ENCODE measurements at regions not wholly inside any gene's neighbourhood (a gene's known extent, or its start where the extent isn't known, plus 50 kb on each side); places are given as distances from the start of the nearest gene placed in this dataset.

DNA sequence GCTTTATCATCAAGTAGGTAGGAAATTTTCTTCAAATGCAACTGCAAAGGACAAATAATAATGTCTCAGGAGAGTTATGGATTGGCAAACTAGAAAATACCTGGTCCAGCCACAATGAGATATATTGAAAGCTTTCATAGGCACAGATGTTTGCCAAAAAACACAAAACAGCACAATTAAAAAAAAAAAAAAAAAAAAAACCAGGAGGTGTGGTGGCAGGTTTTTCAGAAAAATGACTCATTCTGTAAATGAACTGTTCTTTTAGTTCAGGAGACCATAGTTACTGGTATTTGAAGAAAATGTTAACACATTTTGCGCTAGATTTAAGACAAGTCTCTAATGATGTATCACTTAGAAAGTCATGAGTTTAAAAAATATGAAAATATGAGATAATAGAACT, 55.0 kb upstream of the JCAD start (continued):
- TF ChIP-seq, protein P1, sequence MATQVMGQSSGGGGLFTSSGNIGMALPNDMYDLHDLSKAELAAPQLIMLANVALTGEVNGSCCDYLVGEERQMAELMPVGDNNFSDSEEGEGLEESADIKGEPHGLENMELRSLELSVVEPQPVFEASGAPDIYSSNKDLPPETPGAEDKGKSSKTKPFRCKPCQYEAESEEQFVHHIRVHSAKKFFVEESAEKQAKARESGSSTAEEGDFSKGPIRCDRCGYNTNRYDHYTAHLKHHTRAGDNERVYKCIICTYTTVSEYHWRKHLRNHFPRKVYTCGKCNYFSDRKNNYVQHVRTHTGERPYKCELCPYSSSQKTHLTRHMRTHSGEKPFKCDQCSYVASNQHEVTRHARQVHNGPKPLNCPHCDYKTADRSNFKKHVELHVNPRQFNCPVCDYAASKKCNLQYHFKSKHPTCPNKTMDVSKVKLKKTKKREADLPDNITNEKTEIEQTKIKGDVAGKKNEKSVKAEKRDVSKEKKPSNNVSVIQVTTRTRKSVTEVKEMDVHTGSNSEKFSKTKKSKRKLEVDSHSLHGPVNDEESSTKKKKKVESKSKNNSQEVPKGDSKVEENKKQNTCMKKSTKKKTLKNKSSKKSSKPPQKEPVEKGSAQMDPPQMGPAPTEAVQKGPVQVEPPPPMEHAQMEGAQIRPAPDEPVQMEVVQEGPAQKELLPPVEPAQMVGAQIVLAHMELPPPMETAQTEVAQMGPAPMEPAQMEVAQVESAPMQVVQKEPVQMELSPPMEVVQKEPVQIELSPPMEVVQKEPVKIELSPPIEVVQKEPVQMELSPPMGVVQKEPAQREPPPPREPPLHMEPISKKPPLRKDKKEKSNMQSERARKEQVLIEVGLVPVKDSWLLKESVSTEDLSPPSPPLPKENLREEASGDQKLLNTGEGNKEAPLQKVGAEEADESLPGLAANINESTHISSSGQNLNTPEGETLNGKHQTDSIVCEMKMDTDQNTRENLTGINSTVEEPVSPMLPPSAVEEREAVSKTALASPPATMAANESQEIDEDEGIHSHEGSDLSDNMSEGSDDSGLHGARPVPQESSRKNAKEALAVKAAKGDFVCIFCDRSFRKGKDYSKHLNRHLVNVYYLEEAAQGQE (IDR thresholded peaks at IDR 0.05; ENCODE audit: unreplicated experiment) = no peak
- TF ChIP-seq, protein P2, sequence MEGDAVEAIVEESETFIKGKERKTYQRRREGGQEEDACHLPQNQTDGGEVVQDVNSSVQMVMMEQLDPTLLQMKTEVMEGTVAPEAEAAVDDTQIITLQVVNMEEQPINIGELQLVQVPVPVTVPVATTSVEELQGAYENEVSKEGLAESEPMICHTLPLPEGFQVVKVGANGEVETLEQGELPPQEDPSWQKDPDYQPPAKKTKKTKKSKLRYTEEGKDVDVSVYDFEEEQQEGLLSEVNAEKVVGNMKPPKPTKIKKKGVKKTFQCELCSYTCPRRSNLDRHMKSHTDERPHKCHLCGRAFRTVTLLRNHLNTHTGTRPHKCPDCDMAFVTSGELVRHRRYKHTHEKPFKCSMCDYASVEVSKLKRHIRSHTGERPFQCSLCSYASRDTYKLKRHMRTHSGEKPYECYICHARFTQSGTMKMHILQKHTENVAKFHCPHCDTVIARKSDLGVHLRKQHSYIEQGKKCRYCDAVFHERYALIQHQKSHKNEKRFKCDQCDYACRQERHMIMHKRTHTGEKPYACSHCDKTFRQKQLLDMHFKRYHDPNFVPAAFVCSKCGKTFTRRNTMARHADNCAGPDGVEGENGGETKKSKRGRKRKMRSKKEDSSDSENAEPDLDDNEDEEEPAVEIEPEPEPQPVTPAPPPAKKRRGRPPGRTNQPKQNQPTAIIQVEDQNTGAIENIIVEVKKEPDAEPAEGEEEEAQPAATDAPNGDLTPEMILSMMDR (conservative IDR thresholded peaks at IDR 0.05; ENCODE audit: low read depth in 2 of 2) = no peak
- TF ChIP-seq ZNF114 (CRISPR knock-in tag; IDR thresholded peaks at IDR 0.05) = no peak

DNA sequence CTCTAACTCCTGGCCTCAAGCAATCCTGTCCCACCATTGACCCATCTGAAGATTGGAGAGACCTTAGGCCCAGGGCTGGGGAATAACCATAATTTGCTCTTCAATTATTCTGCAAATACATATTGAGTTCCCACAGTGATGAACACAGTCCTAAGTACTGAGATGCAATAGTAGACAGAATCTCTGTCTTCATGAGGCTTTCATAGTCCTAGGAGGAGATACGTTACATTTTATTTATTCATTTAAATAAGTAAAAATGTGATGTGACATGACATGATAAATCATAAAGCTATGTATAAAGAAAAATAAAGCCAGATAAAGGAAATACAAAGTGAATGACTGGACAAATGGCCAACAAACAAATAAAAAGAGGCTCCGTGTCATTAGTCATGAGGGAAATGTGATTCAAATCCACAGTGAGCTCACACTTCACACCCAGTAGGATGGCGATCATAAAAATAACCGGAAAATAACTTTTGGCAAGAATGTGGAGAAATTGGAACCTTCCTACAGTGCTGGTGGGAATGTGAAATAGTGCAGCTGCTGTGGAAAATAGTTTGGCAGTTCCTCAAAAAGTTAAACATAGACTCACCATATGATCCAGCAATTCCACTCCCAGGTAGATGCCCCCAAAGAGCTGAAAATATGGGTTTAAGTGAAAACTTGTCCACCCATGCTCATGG, 52.1 kb upstream of the JCAD start:
- no peaks in the 10 kb centered on the region for H3K36me3 ChIP-seq (ENCODE audit: insufficient read depth)
- no peak for ATAC-seq
- Mint-ChIP-seq H3K4me3 (no peak overlapping the region), H3K27me3 (ENCODE audit: insufficient read depth, low read depth, poor library complexity) (peaks cover 5% of the 10 kb centered on the region), H3K4me1 (peaks cover 12% of the 10 kb centered on the region; the same call in 2 of the 3 replicates), H3K27ac (no peak overlapping the region), H3K36me3 (ENCODE audit: low read depth) (no peaks in the 10 kb centered on the region), H3K9me3 (no peaks in the 10 kb centered on the region; the same call in 2 of the 3 replicates)
- peaks cover 13% of the 10 kb centered on the region; the same call in 1 of the 2 replicates for H3K9me2 ChIP-seq (ENCODE audit: insufficient read depth)
- peaks cover 8% of the 10 kb centered on the region; the same call in 1 of the 2 replicates for H3K4me1 ChIP-seq (ENCODE audit: insufficient read depth)
- no peaks in the 10 kb centered on the region for H4K20me1 ChIP-seq (replicated peaks; ENCODE audit: insufficient read depth)
- H2AFZ ChIP-seq = no peak overlapping the region
- H3K79me2 ChIP-seq (replicated peaks; ENCODE audit: insufficient read depth) = no peaks in the 10 kb centered on the region
- no peak overlapping the region for H3K4me2 ChIP-seq
- no peak for DNase-seq (ENCODE audit: low spot score)
- no peak overlapping the region for H3K4me3 ChIP-seq
- H3K27ac ChIP-seq (ENCODE audit: low read depth) = no peak overlapping the region
- no peaks in the 10 kb centered on the region for H3K27me3 ChIP-seq (ENCODE audit: insufficient read depth)
- H3F3A ChIP-seq (replicated peaks; ENCODE audit: low read depth) = no peaks in the 10 kb centered on the region
- no peak for TF ChIP-seq CREB1 (CRISPR knock-in tag; IDR thresholded peaks at IDR 0.05; ENCODE audit: low read depth)
- TF ChIP-seq, protein P2 (conservative IDR thresholded peaks at IDR 0.05; ENCODE audit: low read depth in 2 of 2) = no peak
- no peak for TF ChIP-seq ZNF331 (CRISPR knock-in tag; IDR thresholded peaks at IDR 0.05; ENCODE audit: low read depth)
- TF ChIP-seq EZH2 (IDR thresholded peaks at IDR 0.05; ENCODE audit: low read depth, unreplicated experiment) = no peak
- TF ChIP-seq STAT1 (IDR thresholded peaks at IDR 0.05; ENCODE audit: unreplicated experiment) = no peak
- no peak for TF ChIP-seq NANOG (IDR thresholded peaks at IDR 0.05; ENCODE audit: borderline replicate concordance)
- TF ChIP-seq, protein P3, sequence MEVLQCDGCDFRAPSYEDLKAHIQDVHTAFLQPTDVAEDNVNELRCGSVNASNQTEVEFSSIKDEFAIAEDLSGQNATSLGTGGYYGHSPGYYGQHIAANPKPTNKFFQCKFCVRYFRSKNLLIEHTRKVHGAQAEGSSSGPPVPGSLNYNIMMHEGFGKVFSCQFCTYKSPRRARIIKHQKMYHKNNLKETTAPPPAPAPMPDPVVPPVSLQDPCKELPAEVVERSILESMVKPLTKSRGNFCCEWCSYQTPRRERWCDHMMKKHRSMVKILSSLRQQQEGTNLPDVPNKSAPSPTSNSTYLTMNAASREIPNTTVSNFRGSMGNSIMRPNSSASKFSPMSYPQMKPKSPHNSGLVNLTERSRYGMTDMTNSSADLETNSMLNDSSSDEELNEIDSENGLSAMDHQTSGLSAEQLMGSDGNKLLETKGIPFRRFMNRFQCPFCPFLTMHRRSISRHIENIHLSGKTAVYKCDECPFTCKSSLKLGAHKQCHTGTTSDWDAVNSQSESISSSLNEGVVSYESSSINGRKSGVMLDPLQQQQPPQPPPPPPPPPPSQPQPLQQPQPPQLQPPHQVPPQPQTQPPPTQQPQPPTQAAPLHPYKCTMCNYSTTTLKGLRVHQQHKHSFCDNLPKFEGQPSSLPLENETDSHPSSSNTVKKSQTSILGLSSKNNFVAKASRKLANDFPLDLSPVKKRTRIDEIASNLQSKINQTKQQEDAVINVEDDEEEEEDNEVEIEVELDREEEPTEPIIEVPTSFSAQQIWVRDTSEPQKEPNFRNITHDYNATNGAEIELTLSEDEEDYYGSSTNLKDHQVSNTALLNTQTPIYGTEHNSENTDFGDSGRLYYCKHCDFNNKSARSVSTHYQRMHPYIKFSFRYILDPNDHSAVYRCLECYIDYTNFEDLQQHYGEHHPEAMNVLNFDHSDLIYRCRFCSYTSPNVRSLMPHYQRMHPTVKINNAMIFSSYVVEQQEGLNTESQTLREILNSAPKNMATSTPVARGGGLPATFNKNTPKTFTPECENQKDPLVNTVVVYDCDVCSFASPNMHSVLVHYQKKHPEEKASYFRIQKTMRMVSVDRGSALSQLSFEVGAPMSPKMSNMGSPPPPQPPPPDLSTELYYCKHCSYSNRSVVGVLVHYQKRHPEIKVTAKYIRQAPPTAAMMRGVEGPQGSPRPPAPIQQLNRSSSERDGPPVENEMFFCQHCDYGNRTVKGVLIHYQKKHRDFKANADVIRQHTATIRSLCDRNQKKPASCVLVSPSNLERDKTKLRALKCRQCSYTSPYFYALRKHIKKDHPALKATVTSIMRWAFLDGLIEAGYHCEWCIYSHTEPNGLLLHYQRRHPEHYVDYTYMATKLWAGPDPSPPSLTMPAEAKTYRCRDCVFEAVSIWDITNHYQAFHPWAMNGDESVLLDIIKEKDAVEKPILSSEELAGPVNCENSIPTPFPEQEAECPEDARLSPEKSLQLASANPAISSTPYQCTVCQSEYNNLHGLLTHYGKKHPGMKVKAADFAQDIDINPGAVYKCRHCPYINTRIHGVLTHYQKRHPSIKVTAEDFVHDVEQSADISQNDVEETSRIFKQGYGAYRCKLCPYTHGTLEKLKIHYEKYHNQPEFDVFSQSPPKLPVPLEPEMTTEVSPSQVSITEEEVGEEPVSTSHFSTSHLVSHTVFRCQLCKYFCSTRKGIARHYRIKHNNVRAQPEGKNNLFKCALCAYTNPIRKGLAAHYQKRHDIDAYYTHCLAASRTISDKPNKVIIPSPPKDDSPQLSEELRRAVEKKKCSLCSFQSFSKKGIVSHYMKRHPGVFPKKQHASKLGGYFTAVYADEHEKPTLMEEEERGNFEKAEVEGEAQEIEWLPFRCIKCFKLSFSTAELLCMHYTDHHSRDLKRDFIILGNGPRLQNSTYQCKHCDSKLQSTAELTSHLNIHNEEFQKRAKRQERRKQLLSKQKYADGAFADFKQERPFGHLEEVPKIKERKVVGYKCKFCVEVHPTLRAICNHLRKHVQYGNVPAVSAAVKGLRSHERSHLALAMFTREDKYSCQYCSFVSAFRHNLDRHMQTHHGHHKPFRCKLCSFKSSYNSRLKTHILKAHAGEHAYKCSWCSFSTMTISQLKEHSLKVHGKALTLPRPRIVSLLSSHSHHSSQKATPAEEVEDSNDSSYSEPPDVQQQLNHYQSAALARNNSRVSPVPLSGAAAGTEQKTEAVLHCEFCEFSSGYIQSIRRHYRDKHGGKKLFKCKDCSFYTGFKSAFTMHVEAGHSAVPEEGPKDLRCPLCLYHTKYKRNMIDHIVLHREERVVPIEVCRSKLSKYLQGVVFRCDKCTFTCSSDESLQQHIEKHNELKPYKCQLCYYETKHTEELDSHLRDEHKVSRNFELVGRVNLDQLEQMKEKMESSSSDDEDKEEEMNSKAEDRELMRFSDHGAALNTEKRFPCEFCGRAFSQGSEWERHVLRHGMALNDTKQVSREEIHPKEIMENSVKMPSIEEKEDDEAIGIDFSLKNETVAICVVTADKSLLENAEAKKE (CRISPR knock-in tag; IDR thresholded peaks at IDR 0.05) = no peak

Measured in GM23338 (cell line).